Activated effector memory CD4-positive, alpha-beta T cell treated with anti-CD3 and anti-CD28 coated beads, Interleukin-2, amount 50 U/mL, for 16 hours (primary cell): ENCODE measurements at regions not wholly inside any gene's neighbourhood (a gene's known extent, or its start where the extent isn't known, plus 50 kb on each side); places are given as distances from the start of the nearest gene placed in this dataset.

ENCODE experiments used
- DNase-seq: peaks from one replicate; pipeline ENCODE4 v3.0.0-alpha.2; 2020

DNA sequence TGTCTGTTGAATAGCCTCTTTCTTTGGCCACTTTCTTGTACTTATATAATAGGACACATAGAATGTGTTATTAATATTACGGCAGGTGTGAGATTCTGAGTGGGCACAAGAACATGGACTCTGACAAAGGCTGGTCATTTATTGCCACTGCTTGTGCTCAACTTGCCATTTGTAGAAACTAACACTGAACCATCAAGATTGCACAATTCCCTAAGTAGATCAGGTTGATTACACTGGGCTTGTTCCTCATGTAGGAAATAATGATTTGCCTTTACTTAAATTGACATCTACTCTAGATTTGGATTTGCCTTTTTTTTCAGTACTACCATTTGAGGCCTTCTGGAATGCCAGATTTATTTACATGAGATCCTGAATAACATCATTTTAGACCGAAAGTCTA lies 342.7 kb upstream of the CWC22 start:
- DNase-seq: no peak

DNA sequence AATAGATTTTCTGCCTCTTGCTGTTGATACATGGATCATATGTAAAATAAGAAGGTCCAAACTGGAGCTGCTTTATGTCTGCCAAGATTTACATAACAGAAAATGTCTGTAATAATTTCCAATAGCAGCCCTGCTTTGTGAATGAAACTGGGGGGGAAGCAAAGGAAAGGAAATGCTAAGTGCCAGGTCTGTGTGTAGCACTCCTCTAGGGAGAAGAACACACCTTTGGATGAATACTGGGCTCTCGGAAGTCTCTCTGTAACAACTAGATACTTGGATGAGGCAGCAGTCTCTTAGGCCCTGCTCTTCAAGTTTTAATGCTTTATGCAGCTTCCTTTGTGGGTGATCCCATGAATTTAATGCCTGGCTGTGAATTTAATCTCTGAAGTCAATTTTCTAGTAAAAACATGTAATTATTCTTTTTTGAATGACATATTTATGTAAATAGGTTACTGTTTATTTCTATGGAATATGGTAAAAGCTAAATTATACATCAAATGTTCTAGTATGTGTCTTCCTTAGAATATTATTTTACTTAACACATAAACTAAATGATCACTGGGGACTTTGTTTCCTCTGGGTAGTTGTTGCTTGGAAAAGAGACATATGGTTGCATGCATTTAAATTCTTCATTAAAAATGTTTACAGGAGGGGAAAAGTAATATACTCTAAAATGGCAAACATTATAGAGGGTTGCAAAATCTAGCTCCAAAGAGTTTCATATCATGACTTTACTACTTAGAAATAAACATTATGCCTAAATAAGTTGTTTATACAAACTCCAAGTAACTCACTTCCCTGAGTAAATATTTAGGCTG lies 336.6 kb upstream of the CWC22 start:
- no peak for DNase-seq

DNA sequence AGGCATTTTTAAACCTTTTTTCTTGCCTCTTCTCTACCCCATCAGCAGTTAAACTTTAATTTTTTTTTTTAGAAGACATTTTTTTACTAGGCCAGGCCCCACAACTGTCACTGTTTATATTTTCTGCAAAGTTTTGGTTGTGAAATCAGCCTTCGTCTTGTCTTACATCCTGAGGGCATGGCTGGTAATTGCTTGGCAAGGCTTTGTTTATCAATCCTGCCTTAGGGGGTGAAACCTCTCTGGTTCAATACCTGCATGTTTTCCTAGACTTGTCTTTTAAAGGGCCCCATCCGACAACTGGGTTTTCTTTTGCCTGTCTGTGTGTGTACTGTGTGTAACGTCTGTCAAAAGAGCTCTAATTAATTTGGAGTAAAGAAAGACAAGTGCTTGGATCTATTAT lies 330.0 kb upstream of the CWC22 start:
- DNase-seq: no peak

DNA sequence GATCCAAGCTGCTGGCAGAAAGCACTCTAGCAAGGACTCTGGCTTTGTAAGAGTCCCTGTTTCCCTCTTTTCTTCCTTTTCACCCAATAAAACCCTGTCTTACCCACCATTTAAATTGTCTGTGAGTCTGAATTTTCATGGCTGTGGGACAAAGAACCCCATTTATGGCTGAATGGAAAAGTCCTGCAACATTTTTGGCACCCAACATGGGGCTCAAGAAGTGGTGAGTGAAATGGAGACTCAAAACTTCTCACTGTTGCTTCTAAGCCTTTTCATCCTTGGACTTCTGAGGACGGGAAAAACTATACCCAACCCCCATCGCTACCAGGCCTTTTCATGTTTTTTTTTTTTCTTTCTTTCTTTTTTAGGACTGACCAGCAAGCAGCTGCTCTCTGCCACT lies 329.5 kb upstream of the CWC22 start:
- DNase-seq: no peak

DNA sequence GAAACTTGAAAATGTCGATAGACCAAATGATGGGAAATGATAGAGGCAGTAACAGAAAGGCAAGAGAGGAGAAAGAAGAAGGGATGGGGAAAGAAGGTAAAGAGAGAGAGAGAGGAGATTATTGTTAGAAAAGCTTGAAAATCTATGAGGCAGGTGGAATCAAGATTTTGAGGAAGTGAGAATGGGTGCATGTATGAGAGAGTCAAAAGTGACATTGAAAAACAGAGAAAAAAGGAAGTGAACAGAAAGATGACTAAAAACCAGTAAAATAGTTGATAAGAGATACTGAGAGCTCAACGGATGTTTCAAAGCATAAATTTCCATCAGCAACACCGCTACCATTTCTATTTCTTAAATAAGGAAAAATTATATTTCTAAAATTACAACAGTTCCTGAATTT lies 327.4 kb upstream of the CWC22 start:
- no peak for DNase-seq

DNA sequence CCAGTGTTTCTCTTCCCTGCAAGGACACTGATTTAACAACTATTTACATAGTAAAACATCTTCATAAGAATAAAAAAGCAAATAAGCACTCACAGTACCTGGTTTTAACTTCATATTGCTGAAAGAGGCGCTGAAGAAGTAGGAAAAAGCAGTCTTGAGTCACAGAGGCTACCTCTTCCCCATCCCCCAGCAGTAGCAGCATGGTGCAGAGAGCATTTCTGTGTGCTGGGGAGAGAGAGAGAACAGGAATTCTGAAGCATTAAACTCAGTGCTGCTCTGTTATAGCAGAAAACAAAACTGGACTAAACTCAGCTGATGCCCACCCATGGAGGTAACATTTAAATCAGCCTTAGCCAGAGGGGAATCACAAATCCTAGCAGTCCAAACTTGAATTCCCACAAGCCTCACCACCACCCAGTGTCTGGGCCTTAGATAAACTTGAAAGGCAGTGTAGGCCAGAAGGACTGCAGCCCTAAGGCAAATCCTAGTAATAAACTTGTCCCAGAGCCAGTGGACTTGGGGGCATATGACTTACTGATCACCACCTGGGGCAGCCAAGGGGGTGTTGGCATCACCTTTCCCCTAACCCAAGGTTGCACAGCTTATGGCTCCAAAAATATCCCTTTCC lies 321.8 kb upstream of the CWC22 start:
- DNase-seq: no peak

DNA sequence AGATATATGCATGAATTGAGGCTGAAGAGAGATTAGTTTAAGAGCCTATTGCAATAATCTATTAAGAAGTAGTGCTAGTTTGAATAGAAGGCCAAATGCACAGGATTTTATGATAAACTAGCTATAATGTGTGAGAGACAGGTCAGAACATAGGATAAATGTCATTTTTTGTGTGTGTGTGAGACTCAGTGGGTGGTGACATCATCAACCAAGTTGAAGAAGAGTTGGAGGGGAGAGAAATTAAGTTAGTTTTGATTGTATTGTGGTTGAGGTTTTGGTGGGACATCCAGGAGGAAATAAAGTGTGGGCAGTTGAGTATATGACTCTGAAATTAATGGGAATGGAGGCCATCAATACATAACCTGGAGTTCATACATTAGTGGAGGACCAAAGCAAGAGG lies 320.1 kb upstream of the CWC22 start:
- no peak for DNase-seq

DNA sequence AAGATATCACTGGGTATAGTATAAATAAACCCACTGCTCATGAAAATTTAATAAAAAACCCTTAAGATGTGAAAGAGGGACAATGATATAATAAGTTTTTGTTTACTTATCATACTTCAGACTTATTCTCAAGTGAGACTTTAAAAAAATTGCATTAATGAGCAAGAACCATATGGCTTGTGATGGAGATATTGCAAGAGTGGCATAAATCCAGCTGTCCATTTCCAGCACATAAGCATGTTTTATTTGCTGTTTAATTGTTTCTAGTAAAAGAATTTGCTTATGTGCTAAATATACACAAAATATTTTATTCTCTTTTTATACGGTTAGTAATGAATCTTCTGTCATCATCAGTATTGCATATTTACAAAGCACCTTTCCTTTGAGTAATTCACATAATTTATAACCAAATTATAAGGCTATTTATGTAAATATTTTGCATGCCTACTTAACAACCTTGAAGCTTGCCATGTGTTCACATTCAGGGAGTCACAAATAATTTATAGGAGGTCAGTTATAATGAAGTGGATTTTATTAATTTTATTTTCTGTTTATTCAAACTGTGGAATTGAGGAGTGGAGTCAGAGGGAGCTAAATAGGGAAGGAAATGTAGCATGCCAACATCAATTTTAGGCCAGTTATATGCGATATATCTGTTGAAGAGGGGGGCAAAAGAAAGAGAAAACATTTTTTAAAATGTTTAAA lies 318.5 kb upstream of the CWC22 start:
- DNase-seq: no peak

DNA sequence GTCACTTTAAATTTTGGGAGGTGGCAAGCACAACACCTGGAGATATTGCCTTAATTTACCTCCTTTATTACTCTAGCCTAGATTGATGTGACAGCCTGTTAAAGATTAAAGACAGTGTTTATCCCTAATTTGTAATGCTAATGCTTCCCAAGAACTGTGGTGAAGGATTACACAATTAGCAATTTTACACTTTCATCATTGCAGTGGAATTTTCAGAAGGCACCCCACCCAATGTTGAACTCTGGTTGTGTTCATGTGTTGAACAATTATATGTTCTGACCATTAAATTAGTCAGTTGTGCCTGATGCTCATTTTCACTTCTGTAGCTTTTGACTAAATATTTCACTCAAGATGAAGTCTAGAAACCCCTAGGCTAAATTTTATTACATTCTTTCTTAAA lies 317.1 kb upstream of the CWC22 start:
- no peak for DNase-seq

DNA sequence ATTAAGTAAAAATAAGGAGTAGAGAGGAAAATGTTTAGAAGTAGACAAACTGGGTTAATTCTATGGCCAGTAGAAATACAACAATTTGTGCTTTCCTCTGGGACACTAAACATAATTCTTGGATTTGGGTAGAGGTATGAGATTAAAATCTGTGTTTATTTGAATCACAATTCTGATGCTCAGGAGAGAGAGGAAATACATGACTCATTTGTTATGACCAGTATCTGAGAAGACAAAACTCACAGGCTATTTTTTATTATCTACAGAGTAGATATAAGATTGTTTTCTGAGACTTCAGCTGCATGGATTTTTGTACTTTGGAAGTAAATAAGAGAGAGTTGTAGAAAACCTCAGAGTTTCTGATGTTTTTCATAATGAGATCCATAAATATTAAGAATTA lies 315.7 kb upstream of the CWC22 start:
- DNase-seq: no peak

DNA sequence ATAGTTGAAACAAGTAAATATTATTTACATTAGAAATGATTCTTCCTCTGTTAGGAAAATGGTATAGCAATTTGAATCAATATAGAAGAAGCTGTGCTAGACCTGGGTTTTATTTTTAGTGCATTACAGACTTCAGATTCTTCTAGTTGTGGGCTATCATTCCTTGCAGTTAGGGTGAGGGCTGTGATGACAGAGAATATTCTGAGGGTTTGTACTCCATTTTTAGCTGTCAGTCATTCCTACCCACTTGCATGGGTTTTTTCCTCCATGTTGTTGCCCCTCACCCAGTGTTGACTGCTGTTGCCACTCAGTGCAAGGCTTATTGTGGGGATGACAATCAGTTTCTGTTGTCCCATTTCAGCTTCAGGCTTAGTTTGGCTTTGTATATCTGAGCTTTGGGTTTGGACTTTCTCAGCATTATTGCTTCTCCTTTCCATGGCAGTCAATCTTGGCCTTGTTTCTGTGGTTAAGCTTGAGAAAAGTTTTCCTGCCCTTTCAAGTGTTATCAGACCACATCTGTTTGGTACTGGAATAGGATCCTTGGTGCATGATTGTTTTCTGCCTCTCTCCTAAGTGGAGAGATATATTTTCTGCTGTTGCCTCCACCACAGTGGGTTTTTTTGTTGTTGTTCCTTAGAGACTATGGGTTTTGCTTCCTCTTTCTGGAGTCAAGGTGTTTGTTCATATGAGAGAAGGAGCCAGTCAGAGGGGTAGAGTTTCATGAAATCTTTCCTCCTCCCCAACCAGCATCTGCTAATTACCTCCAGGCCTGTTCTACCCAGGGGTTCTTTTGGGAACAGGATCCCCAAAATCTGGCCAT lies 312.7 kb upstream of the CWC22 start:
- no peak for DNase-seq

DNA sequence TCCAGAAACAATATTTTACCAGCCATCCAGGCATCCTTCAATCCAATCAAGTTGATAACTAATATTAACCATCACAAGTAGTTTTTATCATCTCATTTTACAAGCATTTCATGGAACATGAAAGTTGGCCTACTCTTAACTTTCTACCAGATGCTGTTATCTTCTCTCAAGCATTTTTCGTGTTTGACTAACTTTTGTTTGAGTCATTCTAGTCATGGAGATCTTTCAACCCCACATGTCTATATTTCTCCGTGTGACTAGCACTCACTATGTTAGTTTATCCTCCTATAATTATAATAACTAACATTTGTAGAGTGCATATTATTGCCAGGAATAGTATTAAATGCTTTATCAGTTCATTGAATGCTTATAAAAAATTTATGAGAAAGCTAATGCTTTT lies 307.0 kb upstream of the CWC22 start:
- DNase-seq: no peak

DNA sequence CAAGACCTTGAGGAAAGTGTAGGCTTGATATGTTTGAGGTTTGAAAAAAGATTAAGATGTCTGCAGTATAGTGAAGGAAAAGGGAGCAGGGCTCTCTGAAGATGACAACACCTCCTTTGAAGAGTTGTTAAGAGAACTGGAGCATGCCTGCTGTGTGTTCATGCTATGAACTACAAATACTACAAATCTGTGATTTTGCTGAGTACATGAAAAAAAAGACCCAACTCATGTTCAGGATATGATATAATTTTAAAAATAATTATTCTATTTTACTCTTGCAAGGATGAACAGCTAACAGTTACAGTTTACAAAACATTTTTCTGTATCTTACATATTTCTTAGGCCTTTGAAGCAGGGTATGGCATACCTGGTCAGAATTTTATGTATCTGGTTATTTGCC lies 305.4 kb upstream of the CWC22 start:
- no peak for DNase-seq

DNA sequence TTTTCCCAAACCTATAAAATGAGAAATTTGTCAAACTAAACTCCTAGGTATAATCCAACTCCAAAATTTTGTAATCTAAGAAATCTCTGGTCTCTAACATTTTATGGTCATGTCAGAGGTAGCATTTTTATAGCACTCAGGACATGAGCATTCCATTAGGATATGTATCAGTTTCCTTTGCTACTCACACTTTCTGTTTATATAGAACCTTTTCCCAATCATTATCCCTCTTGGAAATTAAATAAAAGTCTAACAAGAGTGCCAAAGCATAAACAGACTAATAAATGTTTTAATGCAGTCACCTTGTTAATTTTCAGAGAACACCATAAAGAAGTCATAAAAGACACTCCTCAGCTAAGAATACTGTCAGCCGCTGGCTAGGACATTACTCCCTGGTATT lies 300.0 kb upstream of the CWC22 start:
- DNase-seq: no peak

DNA sequence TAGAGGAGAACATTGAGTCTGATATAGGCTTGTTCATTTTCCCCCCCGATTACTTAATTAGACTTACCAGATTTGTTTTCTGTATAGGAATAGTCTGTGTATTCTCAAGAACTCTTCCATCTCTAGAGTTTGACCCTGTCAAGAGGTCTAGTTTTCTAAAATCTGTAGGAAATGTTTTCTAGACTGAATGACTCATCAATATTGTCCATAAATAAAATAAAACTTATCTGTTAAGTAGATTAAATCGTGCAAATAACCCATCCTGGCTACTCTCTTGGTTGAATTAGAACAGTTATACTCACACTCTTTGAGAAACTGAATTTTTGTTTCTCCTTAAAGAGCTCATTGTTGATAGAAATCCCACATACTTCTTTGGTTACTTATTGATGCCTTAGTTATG lies 299.2 kb upstream of the CWC22 start:
- DNase-seq: no peak

DNA sequence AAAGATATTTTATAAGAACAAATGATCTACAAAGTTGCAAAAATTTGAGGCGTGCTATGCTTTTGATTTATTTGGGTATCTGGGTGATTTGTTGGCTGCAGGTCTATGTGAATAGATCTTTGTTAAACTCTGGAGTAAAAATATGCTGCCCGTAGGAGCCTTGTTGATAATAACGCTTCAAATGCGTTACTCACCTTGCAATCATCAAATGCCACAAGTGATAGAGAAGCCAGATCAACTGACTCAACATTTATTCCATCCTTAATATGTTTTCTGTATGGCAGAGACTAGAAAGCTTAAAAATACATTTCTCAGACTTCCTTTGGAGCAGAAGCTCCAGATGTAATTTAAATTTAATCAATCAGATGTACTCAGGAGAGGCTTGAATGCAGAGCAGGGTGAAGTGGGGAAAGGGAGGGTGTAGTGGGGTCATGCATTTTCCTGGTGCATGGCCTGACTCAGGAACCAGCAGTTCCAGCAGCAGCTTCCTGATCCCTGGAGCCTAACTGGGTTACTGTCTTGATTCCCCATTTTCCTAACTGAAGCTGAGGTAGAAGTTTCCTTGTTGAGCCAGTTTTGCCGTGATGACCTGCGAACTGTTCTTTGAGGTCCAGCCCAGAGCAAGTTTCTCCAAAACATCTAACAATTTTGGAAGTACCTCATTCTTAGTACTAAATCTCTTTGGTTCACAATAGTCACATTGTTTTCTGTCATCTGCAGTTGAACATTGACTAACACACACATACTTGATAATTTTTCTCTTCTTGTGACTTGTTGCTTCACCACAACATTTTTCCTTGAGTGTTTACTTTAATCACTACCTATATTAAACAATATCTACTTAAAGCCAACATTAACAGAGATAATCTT lies 284.7 kb upstream of the CWC22 start:
- DNase-seq: no peak

DNA sequence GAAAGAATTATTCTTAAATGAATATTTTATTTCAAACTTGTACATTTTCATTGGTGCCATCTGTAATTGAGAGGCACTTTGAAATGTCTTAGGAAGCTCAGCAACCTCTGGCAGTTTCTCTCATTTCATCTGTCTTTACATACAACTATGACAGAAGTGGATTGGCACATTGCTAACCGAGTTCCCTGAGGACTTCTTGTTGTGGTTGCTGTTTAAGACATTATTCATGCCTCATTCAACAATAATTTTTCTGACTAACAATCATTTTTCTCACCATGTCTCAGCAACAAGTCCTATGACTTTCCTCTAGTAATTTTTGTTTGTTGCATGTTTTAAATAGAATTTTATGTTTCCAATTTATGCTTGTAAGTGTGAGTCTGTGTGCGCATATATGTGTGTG lies 284.0 kb upstream of the CWC22 start:
- no peak for DNase-seq

DNA sequence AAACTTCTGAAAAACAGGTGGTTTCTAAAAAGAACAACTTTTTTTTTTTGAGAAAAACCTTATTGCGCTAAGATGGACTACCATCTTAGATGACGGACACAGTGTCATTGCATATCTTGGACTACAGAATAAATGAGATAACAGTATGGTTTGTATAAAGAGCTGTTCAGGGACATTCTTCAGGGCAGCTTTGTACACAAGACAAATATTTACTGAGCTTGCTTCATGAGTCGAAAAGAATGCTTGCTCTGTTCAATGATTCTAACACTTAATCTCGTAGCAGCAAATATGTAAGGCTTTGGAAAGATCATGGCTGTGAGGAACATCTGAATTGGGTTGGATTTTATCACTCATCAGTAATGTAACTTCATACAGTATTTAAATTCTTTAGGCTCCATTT lies 282.5 kb upstream of the CWC22 start:
- no peak for DNase-seq

DNA sequence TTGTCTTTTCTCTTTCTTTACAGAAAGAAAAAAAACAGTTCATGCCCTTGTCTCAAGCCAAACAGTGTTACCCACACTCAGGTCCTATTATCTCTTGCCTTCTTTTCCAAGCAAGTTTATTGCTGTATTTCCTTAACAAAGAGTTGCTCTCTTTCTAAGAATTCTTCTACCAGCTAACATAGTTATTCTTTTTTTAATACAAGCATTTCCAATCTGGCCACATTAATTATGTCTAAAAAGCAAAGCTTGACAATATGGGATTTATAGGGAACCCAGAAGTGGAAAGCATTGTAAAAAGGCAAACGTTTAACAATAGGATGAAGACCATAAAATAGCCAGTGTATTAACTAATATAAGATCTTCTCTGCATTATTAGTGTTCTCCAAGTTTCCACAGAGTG lies 272.5 kb upstream of the CWC22 start:
- DNase-seq: no peak

DNA sequence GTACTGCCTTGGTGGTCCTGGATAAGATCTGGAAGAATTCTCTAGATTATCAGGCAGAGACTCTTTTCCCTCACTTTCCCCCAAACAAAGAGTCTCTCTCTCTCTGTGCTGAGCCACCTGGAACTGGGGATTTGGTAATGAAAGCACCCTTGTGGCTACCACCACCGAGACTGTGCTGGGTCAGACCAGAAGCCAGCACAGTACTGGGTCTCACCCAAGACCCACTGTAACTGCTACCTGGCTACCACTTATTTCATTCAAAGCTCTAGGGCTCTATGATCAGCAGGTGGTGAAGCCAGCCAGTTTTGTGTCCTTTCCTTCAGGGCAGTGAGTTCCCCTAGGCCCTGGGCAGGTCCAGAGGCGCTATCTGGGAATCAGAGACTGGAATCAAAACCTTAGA lies 269.6 kb upstream of the CWC22 start:
- no peak for DNase-seq

DNA sequence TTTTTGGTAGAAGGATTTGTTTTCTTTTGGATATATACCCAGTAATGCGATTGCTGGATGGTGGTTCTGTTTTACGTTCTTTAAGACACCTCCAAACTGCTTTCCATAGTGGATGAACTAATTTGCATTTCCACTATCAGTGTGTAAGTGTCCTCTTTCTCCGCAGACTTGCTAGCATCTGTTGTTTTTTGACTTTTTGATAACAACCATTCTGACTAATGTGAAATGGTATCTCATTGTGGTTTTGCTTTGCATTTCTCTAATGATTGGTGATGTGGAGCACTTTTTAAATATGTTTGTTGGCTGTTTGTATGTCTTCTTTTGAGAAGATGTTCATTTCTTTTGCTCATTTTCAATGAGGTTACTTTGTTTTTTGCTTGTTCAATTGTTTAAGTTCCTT lies 260.9 kb upstream of the CWC22 start:
- DNase-seq: no peak

DNA sequence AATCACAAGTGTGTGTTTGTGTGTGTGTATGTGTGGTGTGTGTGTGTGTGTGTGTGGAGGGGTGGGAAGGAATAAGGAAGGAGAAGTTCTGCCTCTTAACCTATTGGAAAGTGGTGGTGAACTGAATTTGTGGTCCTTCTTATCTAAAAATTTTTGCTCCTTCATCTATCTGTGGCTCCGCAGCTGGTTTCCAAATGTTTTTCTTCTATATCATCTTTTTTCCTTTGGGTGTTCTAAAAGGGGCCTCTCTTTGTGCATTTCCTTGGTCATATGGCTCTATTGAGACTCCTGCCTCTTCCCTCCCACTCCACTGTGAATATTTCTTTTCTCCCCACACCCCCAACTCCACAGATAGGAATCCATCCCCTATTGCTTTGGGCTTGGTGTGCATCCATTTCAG lies 254.9 kb upstream of the CWC22 start:
- DNase-seq: no peak
